SK-N-MC (cell line): ENCODE measurements at regions not wholly inside any gene's neighbourhood (a gene's known extent, or its start where the extent isn't known, plus 50 kb on each side); places are given as distances from the start of the nearest gene placed in this dataset.

ENCODE experiments used
- EZH2 ChIP-seq: fragments of 200-600 bp; sonication (generic); IDR thresholded peaks from one replicate; pipeline ENCODE4 v1.6.1; 2017; ENCODE audit warnings: antibody characterized with exemption
- POLR2AphosphoS5 ChIP-seq: IDR thresholded peaks from 2 replicates; pipeline ENCODE4 v1.6.1; 2012; ENCODE audit warnings: mild to moderate bottlenecking, low read depth, low read length, borderline replicate concordance

DNA sequence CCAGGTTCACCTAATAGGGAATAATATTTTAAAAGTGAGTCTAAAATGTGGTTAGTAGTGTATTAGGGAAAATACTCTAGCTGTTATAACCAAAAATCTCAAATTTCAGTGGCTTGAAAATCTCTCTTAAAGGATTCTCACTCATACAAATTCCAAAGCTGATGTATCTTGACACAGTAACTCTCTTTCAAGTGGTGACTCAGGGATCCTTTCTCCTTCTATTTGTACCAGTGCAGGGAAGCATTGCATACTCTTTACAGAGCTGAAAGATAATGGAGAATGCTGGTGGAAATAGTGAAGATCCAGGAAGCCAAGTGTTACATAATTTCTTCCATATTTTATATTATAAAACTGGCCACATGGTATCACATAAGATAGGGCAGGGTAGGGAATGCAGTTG, 560.2 kb upstream of the CDH9 start:
- TF ChIP-seq POLR2AphosphoS5 (no peak), EZH2 (no peak)
